PFSK-1 (cell line): ENCODE measurements at regions not wholly inside any gene's neighbourhood (a gene's known extent, or its start where the extent isn't known, plus 50 kb on each side); places are given as distances from the start of the nearest gene placed in this dataset.

Source experiments
- FOXP2 ChIP-seq: optimal IDR thresholded peaks from 2 replicates; pipeline ENCODE3; 2011; ENCODE audit warnings: borderline replicate concordance, control low read depth, inconsistent platforms; ENCODE audit not compliant: insufficient read depth; ENCODE audit errors: extremely low read length, extremely low read depth
- POLR2AphosphoS5 ChIP-seq: IDR thresholded peaks from 2 replicates; pipeline ENCODE4 v1.6.1; 2012; ENCODE audit warnings: low read depth, mild to moderate bottlenecking, control low read depth, low read length, moderate library complexity
- SIN3A ChIP-seq: IDR thresholded peaks from 2 replicates; pipeline ENCODE4 v1.6.1; 2012; ENCODE audit warnings: mild to moderate bottlenecking, low read length, moderate library complexity, borderline replicate concordance; ENCODE audit not compliant: insufficient read depth
- TAF1 ChIP-seq: IDR thresholded peaks from 2 replicates; pipeline ENCODE4 v1.6.1; 2012; ENCODE audit warnings: low read length, control low read depth, borderline replicate concordance; ENCODE audit not compliant: insufficient read depth
- TF ChIP-seq, protein P1 (sequence below), 2 experiments: IDR thresholded peaks; 2 replicates each; pipeline versions ENCODE4 v1.6.1 to v1.8.0; 2011 to 2012; ENCODE audit warnings: low read depth in 2 of 2, low read length in 2 of 2, control low read depth in 1 of 2, inconsistent platforms in 1 of 2, mild to moderate bottlenecking in 1 of 2, moderate library complexity in 1 of 2; ENCODE audit not compliant: insufficient read depth in 1 of 2

DNA sequence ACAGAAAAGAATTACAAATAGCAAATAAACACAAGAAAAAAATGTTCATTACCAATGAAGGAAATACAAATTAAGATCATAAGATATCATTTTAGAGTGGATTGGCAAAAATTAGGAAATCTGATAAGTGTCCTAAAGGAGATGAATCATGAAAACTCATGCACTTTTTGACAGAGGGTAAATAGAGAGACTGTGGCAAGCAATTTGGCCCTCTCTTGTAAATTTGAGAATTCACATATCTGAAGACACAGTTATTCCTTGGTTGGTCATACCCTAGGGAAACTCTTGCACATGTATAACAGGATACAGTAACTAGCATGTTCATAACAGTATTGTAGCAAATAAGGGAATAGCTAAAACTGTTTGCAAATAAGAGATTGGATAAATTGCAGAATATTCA lies 246.0 kb upstream of the GADL1 start:
- TF ChIP-seq SIN3A (no peak), POLR2AphosphoS5 (no peak), TAF1 (no peak), FOXP2 (no peak)
- TF ChIP-seq, protein P1, sequence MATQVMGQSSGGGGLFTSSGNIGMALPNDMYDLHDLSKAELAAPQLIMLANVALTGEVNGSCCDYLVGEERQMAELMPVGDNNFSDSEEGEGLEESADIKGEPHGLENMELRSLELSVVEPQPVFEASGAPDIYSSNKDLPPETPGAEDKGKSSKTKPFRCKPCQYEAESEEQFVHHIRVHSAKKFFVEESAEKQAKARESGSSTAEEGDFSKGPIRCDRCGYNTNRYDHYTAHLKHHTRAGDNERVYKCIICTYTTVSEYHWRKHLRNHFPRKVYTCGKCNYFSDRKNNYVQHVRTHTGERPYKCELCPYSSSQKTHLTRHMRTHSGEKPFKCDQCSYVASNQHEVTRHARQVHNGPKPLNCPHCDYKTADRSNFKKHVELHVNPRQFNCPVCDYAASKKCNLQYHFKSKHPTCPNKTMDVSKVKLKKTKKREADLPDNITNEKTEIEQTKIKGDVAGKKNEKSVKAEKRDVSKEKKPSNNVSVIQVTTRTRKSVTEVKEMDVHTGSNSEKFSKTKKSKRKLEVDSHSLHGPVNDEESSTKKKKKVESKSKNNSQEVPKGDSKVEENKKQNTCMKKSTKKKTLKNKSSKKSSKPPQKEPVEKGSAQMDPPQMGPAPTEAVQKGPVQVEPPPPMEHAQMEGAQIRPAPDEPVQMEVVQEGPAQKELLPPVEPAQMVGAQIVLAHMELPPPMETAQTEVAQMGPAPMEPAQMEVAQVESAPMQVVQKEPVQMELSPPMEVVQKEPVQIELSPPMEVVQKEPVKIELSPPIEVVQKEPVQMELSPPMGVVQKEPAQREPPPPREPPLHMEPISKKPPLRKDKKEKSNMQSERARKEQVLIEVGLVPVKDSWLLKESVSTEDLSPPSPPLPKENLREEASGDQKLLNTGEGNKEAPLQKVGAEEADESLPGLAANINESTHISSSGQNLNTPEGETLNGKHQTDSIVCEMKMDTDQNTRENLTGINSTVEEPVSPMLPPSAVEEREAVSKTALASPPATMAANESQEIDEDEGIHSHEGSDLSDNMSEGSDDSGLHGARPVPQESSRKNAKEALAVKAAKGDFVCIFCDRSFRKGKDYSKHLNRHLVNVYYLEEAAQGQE (IDR thresholded peaks at IDR 0.05; ENCODE audit: insufficient read depth in 1 of 2, low read depth in 2 of 2, low read length in 2 of 2) = no peak

DNA sequence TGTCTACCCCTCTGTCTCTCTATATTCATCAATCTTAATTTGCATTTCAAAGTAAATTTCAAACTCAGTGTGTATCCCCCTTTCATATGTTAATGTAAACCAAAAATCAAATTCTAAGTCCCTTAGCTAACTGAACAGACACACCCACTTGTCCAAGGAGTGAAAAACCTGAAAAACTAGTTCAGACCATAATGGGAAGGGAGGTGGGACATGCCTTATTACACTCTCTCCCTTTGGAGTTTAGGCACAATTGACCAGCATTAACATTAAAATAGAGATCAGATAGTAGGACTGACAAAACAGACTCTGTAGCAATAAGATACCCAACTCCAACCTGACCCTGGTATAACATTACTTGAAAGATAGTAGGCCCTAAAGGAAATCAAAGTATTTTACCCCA lies 247.7 kb upstream of the GADL1 start:
- TF ChIP-seq SIN3A (no peak), POLR2AphosphoS5 (no peak), FOXP2 (no peak), TAF1 (no peak)
- TF ChIP-seq, protein P1 (IDR thresholded peaks at IDR 0.05; ENCODE audit: insufficient read depth in 1 of 2, low read depth in 2 of 2, low read length in 2 of 2) = no peak

DNA sequence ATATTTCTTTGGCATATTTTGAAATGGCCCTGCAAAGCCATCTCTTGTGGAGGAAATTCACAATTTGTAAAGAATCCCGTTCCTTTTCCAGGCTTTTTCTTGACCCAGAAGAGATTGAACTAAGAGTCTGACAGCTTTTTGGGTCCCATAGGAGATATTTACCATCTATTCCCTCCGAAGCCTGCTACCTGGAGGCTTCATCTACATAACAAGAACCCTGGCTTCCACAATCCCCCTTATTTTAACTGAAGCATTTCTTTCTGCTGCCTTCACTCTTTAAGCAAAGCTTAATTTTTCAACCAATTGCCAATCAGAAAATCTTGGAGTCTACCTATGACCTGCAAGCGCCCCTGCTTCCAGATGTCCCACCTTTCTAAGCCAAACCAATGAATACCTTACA lies 248.1 kb upstream of the GADL1 start:
- TF ChIP-seq FOXP2 (no peak), TAF1 (no peak)
- TF ChIP-seq, protein P1 (IDR thresholded peaks at IDR 0.05; ENCODE audit: insufficient read depth in 1 of 2, low read depth in 2 of 2, low read length in 2 of 2) = no peak

DNA sequence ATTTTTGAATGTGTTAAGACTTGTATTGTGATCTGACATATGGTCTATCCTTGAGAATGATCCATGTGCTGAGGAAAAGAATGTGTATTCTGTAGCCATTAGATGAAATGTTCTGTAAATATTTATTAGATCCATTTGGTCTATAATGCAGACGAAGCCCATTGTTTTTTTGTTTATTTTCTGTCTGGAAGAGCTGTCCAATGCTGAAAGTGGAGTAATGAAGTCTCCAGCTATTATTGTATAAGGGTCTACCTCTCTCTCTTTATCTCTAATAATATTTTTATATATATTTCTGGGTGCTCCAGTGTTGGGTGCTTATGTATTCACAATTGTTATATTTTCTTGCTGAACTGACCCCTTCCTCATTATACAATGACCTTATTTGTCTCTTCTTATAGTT lies 250.6 kb upstream of the GADL1 start:
- no peak for TF ChIP-seq FOXP2
- no peak for TF ChIP-seq POLR2AphosphoS5
- TF ChIP-seq TAF1 = no peak
- TF ChIP-seq, protein P1 (IDR thresholded peaks at IDR 0.05; ENCODE audit: insufficient read depth in 1 of 2, low read depth in 2 of 2, low read length in 2 of 2) = no peak
- no peak for TF ChIP-seq SIN3A

DNA sequence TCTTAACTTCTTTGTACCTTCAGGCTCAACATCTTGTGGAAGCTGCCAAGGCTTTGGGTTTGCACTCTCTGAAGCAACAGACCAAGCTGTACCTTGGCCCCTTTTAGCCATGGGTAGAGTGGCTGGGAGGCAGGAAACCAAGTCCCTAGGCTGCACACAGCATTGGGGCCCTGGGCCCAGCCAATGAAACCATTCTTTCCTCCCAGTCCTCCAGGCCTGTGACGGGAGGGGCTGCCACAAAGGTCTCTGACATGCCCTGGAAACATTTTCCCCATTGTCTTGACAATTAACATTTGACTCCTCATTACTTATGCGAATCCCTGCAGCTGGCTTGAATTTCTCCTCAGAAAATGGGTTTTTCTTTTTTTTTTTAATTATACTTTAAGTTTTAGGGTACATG lies 253.1 kb upstream of the GADL1 start:
- TF ChIP-seq FOXP2 (no peak), POLR2AphosphoS5 (no peak), TAF1 (no peak), SIN3A (no peak)
- TF ChIP-seq, protein P1 (IDR thresholded peaks at IDR 0.05; ENCODE audit: insufficient read depth in 1 of 2, low read depth in 2 of 2, low read length in 2 of 2) = no peak
